Mammary epithelial cell (primary cell): ENCODE measurements at regions not wholly inside any gene's neighbourhood (a gene's known extent, or its start where the extent isn't known, plus 50 kb on each side); places are given as distances from the start of the nearest gene placed in this dataset.

ENCODE experiments used
- CTCF ChIP-seq, 2 donors: IDR thresholded peaks in 1 of 2; conservative IDR thresholded peaks in 1 of 2; 2 replicates each; pipeline ENCODE4 v1.5.1; 2011 to 2012; ENCODE audit warnings: inconsistent platforms in 2 of 2, low read length in 2 of 2, mild to moderate bottlenecking in 2 of 2, control low read depth in 1 of 2, low read depth in 1 of 2; ENCODE audit not compliant: insufficient read depth in 1 of 2; ENCODE audit errors: extremely low read depth in 1 of 2
- EZH2 ChIP-seq: IDR thresholded peaks from 2 replicates; pipeline ENCODE4 v1.6.1; 2012; ENCODE audit warnings: low read length, inconsistent platforms, borderline replicate concordance

GRCh38 chr3:182514236-182514964 is 278.9 kb upstream of the ATP11B start:
- TF ChIP-seq CTCF (conservative IDR thresholded peaks at IDR 0.05 in 1 of 2, IDR thresholded peaks at IDR 0.05 in 1 of 2; ENCODE audit: extremely low read depth in 1 of 2, insufficient read depth in 1 of 2, low read depth in 1 of 2, low read length in 2 of 2) = no peak
- TF ChIP-seq EZH2 = no peak
